GM23338 (cell line): ENCODE measurements at regions not wholly inside any gene's neighbourhood (a gene's known extent, or its start where the extent isn't known, plus 50 kb on each side); places are given as distances from the start of the nearest gene placed in this dataset.

Source experiments
- ATAC-seq: fragments of 200-7000 bp; cut with Tn5 transposase; 3 replicates; pipeline ENCODE4 v1.9.1; 2020
- DNase-seq: peaks from one replicate; pipeline ENCODE4 v3.0.0-alpha.2; 2015; ENCODE audit warnings: low spot score
- H2AFZ ChIP-seq: fragments of 200-600 bp; sonication (generic); 2 replicates; pipeline ENCODE4 v1.8.0; 2016; ENCODE audit warnings: antibody characterized with exemption, mild to moderate bottlenecking, moderate library complexity
- H3F3A ChIP-seq: fragments of 200-600 bp; sonication (generic); replicated peaks from 2 replicates; pipeline ENCODE4 v1.8.0; 2017; ENCODE audit warnings: antibody characterized with exemption, mixed run types, low read depth
- H3K27ac ChIP-seq: fragments of 200-600 bp; sonication (generic); 2 replicates; pipeline ENCODE4 v1.6.1; 2016; ENCODE audit warnings: low read depth
- H3K27me3 ChIP-seq: fragments of 200-600 bp; sonication (generic); 2 replicates; pipeline ENCODE4 v1.8.0; 2016; ENCODE audit warnings: mild to moderate bottlenecking, mixed run types, moderate library complexity; ENCODE audit not compliant: insufficient read depth
- H3K36me3 ChIP-seq: fragments of 200-600 bp; sonication (generic); 2 replicates; pipeline ENCODE4 v1.8.0; 2016; ENCODE audit warnings: mild to moderate bottlenecking; ENCODE audit not compliant: insufficient read depth
- H3K4me1 ChIP-seq: fragments of 200-600 bp; sonication (generic); 2 replicates; pipeline ENCODE4 v1.8.0; 2016; ENCODE audit warnings: mild to moderate bottlenecking, moderate library complexity; ENCODE audit not compliant: insufficient read depth
- H3K4me2 ChIP-seq: fragments of 200-600 bp; sonication (generic); 2 replicates; pipeline ENCODE4 v1.7.1; 2017; ENCODE audit warnings: mixed run types
- H3K4me3 ChIP-seq: fragments of 200-600 bp; sonication (generic); 2 replicates; pipeline ENCODE4 v1.6.1; 2016; ENCODE audit warnings: mixed run types
- H3K79me2 ChIP-seq: fragments of 200-600 bp; sonication (generic); replicated peaks from 2 replicates; pipeline ENCODE4 v1.8.0; 2017; ENCODE audit warnings: mild to moderate bottlenecking; ENCODE audit not compliant: insufficient read depth
- H3K9me2 ChIP-seq: fragments of 200-600 bp; sonication (generic); 2 replicates; pipeline ENCODE4 v1.8.0; 2017; ENCODE audit not compliant: insufficient read depth
- H4K20me1 ChIP-seq: fragments of 200-600 bp; sonication (generic); replicated peaks from 2 replicates; pipeline ENCODE4 v1.8.0; 2017; ENCODE audit warnings: mild to moderate bottlenecking; ENCODE audit not compliant: insufficient read depth
- H3K27ac Mint-ChIP-seq: 2 replicates; pipeline ENCODE4 v1.8.0; 2020; ENCODE audit warnings: inconsistent platforms, mild to moderate bottlenecking, moderate library complexity, mixed read lengths
- H3K27me3 Mint-ChIP-seq: 3 replicates; pipeline ENCODE4 v1.8.0; 2022; ENCODE audit warnings: low read depth, mild to moderate bottlenecking, moderate library complexity, mixed read lengths, inconsistent platforms; ENCODE audit not compliant: insufficient read depth, poor library complexity
- H3K36me3 Mint-ChIP-seq: 3 replicates; pipeline ENCODE4 v1.8.0; 2021; ENCODE audit warnings: low read depth, mild to moderate bottlenecking, inconsistent platforms, moderate library complexity, mixed read lengths
- H3K4me1 Mint-ChIP-seq: 3 replicates; pipeline ENCODE4 v1.8.0; 2020; ENCODE audit warnings: mild to moderate bottlenecking, inconsistent platforms, mixed read lengths
- H3K4me3 Mint-ChIP-seq: 3 replicates; pipeline ENCODE4 v1.8.0; 2021; ENCODE audit warnings: moderate library complexity, mild to moderate bottlenecking, inconsistent platforms, mixed read lengths
- H3K9me3 Mint-ChIP-seq: 3 replicates; pipeline ENCODE4 v1.8.0; 2020; ENCODE audit warnings: moderate library complexity, mild to moderate bottlenecking, inconsistent platforms, mixed read lengths
- CREB1 ChIP-seq: fragments of 250-450 bp; sonication (Bioruptor Pico); IDR thresholded peaks from 2 replicates; pipeline ENCODE4 v1.5.0; 2020; ENCODE audit warnings: low read depth, mild to moderate bottlenecking, moderate library complexity
- CTCF ChIP-seq, 2 experiments: fragments of 200-600 bp in 1 of 2; sonication (generic) in 1 of 2; conservative IDR thresholded peaks; 2 replicates each; pipeline versions ENCODE4 v1.5.1 to v1.6.1; 2016 to 2017; ENCODE audit warnings: antibody characterized with exemption in 2 of 2, low read depth in 2 of 2, mild to moderate bottlenecking in 2 of 2, moderate library complexity in 1 of 2
- ETS1 ChIP-seq: IDR thresholded peaks from 2 replicates; pipeline ENCODE4 v1.6.1; 2016; ENCODE audit warnings: antibody characterized with exemption
- EZH2 ChIP-seq: fragments of 200-600 bp; sonication (generic); IDR thresholded peaks from one replicate; pipeline ENCODE4 v1.8.0; 2017; ENCODE audit warnings: antibody characterized with exemption, mild to moderate bottlenecking, low read depth; ENCODE audit not compliant: unreplicated experiment
- EZH2phosphoT487 ChIP-seq: fragments of 200-600 bp; sonication (generic); IDR thresholded peaks from one replicate; pipeline ENCODE4 v1.8.1; 2018; ENCODE audit warnings: antibody characterized with exemption; ENCODE audit not compliant: unreplicated experiment
- JUNB ChIP-seq: IDR thresholded peaks from one replicate; pipeline ENCODE4 v1.6.1; 2016; ENCODE audit warnings: antibody characterized with exemption; ENCODE audit not compliant: unreplicated experiment
- NANOG ChIP-seq: IDR thresholded peaks from 2 replicates; pipeline ENCODE4 v1.6.1; 2016; ENCODE audit warnings: antibody characterized with exemption, borderline replicate concordance
- POLR2AphosphoS5 ChIP-seq: IDR thresholded peaks from 2 replicates; pipeline ENCODE4 v1.6.1; 2016; ENCODE audit warnings: antibody characterized with exemption, low read depth
- REST ChIP-seq: IDR thresholded peaks from one replicate; pipeline ENCODE4 v1.6.1; 2018; ENCODE audit warnings: antibody characterized with exemption; ENCODE audit not compliant: unreplicated experiment
- STAT1 ChIP-seq: IDR thresholded peaks from one replicate; pipeline ENCODE4 v1.6.1; 2016; ENCODE audit warnings: antibody characterized with exemption; ENCODE audit not compliant: unreplicated experiment
- ZNF331 ChIP-seq: fragments of 250-450 bp; sonication (Bioruptor Pico); IDR thresholded peaks from 2 replicates; pipeline ENCODE4 v1.5.0; 2020; ENCODE audit warnings: low read depth, mild to moderate bottlenecking, moderate library complexity

GRCh38 chr10:43957267-43958070 is 308.8 kb upstream of the ZNF32 start:
- no peak for DNase-seq
- H3K4me2 ChIP-seq, result no peak overlapping the region
- 0 out of 2 replicates have a peak, but pooled peaks cover 3% of the 10 kb centered on the region for H3K4me1 ChIP-seq
- H3K27me3 ChIP-seq, result no peaks in the 10 kb centered on the region
- no peaks in the 10 kb centered on the region for H3F3A ChIP-seq
- no peaks in the 10 kb centered on the region; the same call in 1 of the 2 replicates for H3K9me2 ChIP-seq
- no peak for ATAC-seq
- H2AFZ ChIP-seq, result no peak overlapping the region
- peaks cover 12% of the 10 kb centered on the region for H3K27me3 Mint-ChIP-seq
- no peaks in the 10 kb centered on the region for H4K20me1 ChIP-seq
- H3K4me3 Mint-ChIP-seq, result no peak overlapping the region
- H3K36me3 ChIP-seq, result no peaks in the 10 kb centered on the region
- H3K4me1 Mint-ChIP-seq, result peaks cover 11% of the 10 kb centered on the region
- H3K27ac ChIP-seq, result no peak overlapping the region
- H3K27ac Mint-ChIP-seq, result no peak overlapping the region
- H3K79me2 ChIP-seq, result no peaks in the 10 kb centered on the region
- H3K36me3 Mint-ChIP-seq, result no peaks in the 10 kb centered on the region
- TF ChIP-seq REST (no peak), STAT1 (no peak)
- H3K9me3 Mint-ChIP-seq, result peaks cover 8% of the 10 kb centered on the region
- H3K4me3 ChIP-seq, result no peak overlapping the region

DNA sequence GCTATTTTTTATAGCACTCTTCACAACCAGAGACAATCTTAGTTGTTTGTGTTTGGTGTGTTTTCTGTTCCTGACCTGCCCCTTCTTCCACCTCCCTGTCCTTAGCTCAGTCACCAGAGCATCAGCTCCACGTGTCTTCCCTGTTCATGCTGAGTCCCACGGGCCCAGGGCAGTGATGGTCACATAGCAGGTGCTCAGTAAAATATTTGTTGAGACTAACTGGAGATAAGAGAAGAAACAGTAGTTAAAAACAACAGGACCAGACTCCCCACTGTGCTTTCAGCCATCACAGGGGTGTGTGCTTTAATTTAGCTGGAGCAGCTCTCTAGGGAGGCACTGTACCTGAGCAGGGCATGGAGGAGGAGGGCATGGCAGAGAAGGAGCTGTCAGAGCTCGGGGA is 307.3 kb upstream of the ZNF32 start:
- no peak overlapping the region for H3K27ac ChIP-seq
- no peaks in the 10 kb centered on the region for H3K36me3 Mint-ChIP-seq
- ATAC-seq (no peak), DNase-seq (no peak)
- H3K4me3 Mint-ChIP-seq, result no peak overlapping the region
- H3K79me2 ChIP-seq, result no peaks in the 10 kb centered on the region
- no peak overlapping the region for H3K4me2 ChIP-seq
- 0 out of 2 replicates have a peak, but pooled peaks cover 3% of the 10 kb centered on the region for H3K4me1 ChIP-seq
- no peak overlapping the region for H2AFZ ChIP-seq
- no peaks in the 10 kb centered on the region for H4K20me1 ChIP-seq
- H3F3A ChIP-seq, result no peaks in the 10 kb centered on the region
- H3K27me3 ChIP-seq, result no peaks in the 10 kb centered on the region
- H3K4me1 Mint-ChIP-seq, result peaks cover 11% of the 10 kb centered on the region
- H3K9me2 ChIP-seq, result no peaks in the 10 kb centered on the region; the same call in 1 of the 2 replicates
- no peaks in the 10 kb centered on the region for H3K36me3 ChIP-seq
- H3K27ac Mint-ChIP-seq, result no peak overlapping the region
- peaks cover 10% of the 10 kb centered on the region for H3K27me3 Mint-ChIP-seq
- H3K4me3 ChIP-seq, result no peak overlapping the region
- H3K9me3 Mint-ChIP-seq, result peaks cover 8% of the 10 kb centered on the region
- no peak for TF ChIP-seq CREB1
- no peak for TF ChIP-seq POLR2AphosphoS5
- no peak for TF ChIP-seq NANOG
- TF ChIP-seq REST, result no peak
- no peak for TF ChIP-seq EZH2
- TF ChIP-seq EZH2phosphoT487, result no peak
- TF ChIP-seq JUNB, result no peak
- TF ChIP-seq CTCF (conservative IDR thresholded peaks at IDR 0.05; ENCODE audit: low read depth in 2 of 2), result no peak
- TF ChIP-seq STAT1, result no peak
- TF ChIP-seq ZNF331 (CRISPR knock-in tag), result no peak
- TF ChIP-seq ETS1, result no peak
